Activated CD4-positive, alpha-beta T cell treated with anti-CD3 and anti-CD28 coated beads for 36 hours (primary cell): ENCODE measurements at regions not wholly inside any gene's neighbourhood (a gene's known extent, or its start where the extent isn't known, plus 50 kb on each side); places are given as distances from the start of the nearest gene placed in this dataset.
"Not testable (repeated sequence)": the region's sequence is repeated elsewhere in the genome, so short reads cannot be mapped to it uniquely, and the experiment has no call there.

Source experiments
- ATAC-seq: fragments of 200-7000 bp; cut with Tn5 transposase; one replicate; pipeline ENCODE4 v1.10.0; 2021; ENCODE audit warnings: mild to moderate bottlenecking, moderate library complexity
- CTCF ChIA-PET: fragments of 350-600 bp; sonication (Branson Sonifier 250); formaldehyde crosslinking; loops from one replicate; lab custom pipeline; 2021; ENCODE audit warnings: antibody characterized with exemption; lab: Charles Lee
- POLR2A ChIA-PET: fragments of 350-600 bp; sonication (Branson Sonifier 250); formaldehyde crosslinking; loops from one replicate; lab custom pipeline; 2021; ENCODE audit warnings: antibody characterized with exemption, inconsistent platforms; lab: Charles Lee
- DNase-seq: peaks from one replicate; pipeline ENCODE4 v3.0.0-alpha.2; 2020
- H3K27ac Mint-ChIP-seq: one replicate; pipeline ENCODE4 v1.8.0; 2021; ENCODE audit warnings: mixed read lengths
- H3K27me3 Mint-ChIP-seq: one replicate; pipeline ENCODE4 v1.8.0; 2021; ENCODE audit warnings: mixed read lengths
- H3K36me3 Mint-ChIP-seq: one replicate; pipeline ENCODE4 v1.8.0; 2021; ENCODE audit warnings: low read depth, mixed read lengths
- H3K4me1 Mint-ChIP-seq: one replicate; pipeline ENCODE4 v1.8.0; 2021; ENCODE audit warnings: mixed read lengths
- H3K4me3 Mint-ChIP-seq: one replicate; pipeline ENCODE4 v1.8.0; 2021; ENCODE audit warnings: mild to moderate bottlenecking, moderate library complexity, mixed read lengths
- H3K9me3 Mint-ChIP-seq: one replicate; pipeline ENCODE4 v1.8.0; 2021; ENCODE audit warnings: low read depth, mixed read lengths
- intact Hi-C, 2 experiments: fragments of 100-400 bp; cut with DNase I in 1 of 2; cut with micrococcal nuclease in 1 of 2; formaldehyde crosslinking; loops; one replicate each; pipeline versions ENCODE4 v1.14.2 to v1.15.1; 2022 to 2024; cut with DNase I, micrococcal nuclease

DNA sequence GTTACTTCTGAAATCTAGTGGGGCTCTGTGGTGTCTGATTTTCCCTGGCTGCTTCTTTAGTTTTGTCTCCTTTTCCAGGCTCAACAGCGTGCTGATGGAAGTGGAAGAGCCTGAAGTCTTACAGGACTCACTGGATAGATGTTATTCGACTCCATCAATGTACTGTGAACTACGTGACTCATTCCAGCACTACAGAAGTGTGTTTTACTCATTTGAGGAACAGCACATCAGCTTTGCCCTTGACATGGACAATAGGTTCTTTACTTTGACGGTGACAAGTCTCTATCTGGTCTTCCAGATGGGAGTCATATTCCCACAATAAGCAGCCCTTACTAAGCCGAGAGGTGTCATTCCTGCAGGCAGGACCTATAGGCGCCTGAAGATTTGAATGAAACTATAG, 51.1 kb downstream of the NBPF8 start:
- CTCF ChIA-PET: not testable (repeated sequence)

DNA sequence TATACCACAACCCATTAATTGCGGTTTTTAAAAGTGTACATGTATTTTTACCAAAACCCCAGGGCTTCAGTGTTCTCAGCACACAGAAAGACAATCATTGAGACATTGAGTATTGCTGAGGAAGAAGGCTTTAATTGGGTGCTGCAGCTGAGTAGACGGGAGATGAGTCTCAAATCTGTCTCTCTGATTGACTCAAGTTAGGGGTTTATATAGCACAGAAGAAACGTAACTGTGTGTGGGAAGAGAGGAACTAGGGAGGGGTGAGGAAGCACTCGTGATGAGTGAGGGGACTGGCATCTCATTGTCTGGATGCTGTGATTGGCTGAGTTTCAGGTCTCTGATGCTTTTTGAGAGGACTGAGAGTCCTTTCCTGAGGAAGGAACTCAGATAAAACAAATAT, 62.8 kb downstream of the NBPF8 start:
- H3K36me3 Mint-ChIP-seq, H3K4me1 Mint-ChIP-seq, intact Hi-C loops, ATAC-seq, H3K27ac Mint-ChIP-seq, H3K9me3 Mint-ChIP-seq, DNase-seq, H3K4me3 Mint-ChIP-seq, H3K27me3 Mint-ChIP-seq, POLR2A ChIA-PET, CTCF ChIA-PET: not testable (repeated sequence)

More for the DNA sequence above, 51.1 kb downstream of the NBPF8 start:
- POLR2A ChIA-PET, H3K4me3 Mint-ChIP-seq, H3K9me3 Mint-ChIP-seq, H3K36me3 Mint-ChIP-seq, H3K4me1 Mint-ChIP-seq, DNase-seq, intact Hi-C loops, ATAC-seq, H3K27me3 Mint-ChIP-seq: not testable (repeated sequence)
- peak overlapping the region; percentile 63 for H3K27ac Mint-ChIP-seq

DNA sequence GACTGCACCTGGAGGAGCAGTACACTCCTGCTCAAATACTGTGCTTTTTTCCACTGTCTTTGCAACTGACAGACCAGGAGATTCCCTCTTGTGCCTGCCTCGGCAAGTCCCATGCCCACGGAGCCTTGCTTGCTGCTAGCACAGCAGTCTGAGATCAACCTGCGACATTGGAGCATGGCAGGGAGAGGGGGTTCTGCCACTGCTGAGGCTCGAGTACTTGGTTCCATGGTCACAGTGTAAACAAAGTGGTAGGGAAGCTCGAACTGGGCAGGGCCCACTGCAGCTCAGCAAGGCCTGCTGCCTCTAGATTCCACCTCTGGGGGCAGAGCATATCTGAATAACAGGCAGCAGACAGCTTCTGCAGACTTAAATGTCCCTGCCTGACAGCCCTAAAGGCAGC, 63.6 kb downstream of the NBPF8 start:
- H3K4me1 Mint-ChIP-seq, intact Hi-C loops, CTCF ChIA-PET, POLR2A ChIA-PET, DNase-seq, ATAC-seq, H3K27me3 Mint-ChIP-seq, H3K9me3 Mint-ChIP-seq, H3K4me3 Mint-ChIP-seq, H3K27ac Mint-ChIP-seq: not testable (repeated sequence)
- peaks cover 11% of the 10 kb centered on the region for H3K36me3 Mint-ChIP-seq

DNA sequence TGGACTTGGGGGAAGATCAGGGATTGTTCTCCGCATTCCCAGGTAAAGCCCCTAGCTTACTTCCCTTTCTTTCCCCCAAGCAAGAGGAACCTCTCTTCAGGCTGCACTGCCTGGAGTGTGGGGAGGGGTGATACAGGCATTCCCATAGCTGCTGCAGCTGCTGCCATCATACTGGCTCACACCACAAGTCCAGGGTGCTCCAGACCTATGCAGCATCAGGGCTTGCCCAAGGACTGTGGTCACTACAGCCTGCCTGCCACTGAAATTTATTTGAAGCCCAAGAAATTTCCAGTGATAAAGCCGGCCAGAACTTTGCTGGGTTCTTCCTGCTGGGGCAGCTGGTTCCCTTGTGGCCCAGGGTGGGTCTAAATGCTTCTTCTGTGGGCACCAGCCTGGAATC, 72.7 kb downstream of the NBPF8 start:
- ATAC-seq, H3K27me3 Mint-ChIP-seq, H3K9me3 Mint-ChIP-seq, CTCF ChIA-PET, H3K27ac Mint-ChIP-seq, H3K4me3 Mint-ChIP-seq, POLR2A ChIA-PET, intact Hi-C loops, DNase-seq, H3K4me1 Mint-ChIP-seq: not testable (repeated sequence)
- peaks cover 12% of the 10 kb centered on the region for H3K36me3 Mint-ChIP-seq

DNA sequence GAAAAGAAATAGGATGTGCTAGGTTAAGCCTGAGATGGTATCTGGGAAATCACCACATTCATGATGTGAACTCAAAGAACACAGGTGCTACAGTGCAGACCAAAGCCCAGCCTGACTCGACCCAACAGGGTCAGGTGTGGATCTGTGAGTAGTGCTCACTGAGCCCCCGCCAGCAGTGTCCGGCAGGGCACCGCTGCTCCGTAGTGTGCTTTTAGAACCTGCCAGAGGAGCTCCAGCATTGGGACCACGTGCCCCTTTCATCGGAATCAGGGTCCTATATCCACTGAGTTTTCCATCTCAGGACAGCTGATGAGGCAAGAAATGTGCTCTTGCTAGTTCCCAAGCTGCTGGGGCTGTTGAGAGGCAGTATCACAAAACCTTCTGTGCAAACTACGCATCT, 74.4 kb downstream of the NBPF8 start:
- DNase-seq, H3K9me3 Mint-ChIP-seq, ATAC-seq, CTCF ChIA-PET, H3K27ac Mint-ChIP-seq, H3K4me1 Mint-ChIP-seq, POLR2A ChIA-PET, intact Hi-C loops, H3K27me3 Mint-ChIP-seq, H3K36me3 Mint-ChIP-seq, H3K4me3 Mint-ChIP-seq: not testable (repeated sequence)

DNA sequence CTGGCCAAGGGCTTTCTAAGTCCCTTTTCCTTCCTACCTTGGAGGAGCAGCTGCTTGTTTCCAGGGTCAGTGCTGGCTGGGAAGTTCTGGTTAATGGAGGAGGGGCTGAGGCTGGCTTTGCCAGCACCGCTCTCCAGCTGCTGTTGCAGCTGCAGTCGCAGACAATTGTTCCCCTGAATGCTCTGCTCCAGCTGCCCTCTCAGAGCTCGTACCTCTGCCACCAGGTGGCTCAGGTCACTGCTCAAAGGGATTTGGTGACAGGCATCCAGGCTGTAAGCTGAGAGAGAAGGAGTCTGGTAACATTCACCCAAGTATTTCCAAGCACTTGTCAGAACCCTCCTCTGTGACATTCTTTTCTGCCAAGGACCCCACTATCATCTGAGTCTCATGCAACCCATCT, 82.3 kb downstream of the NBPF8 start:
- H3K36me3 Mint-ChIP-seq, ATAC-seq, H3K4me1 Mint-ChIP-seq, H3K4me3 Mint-ChIP-seq, CTCF ChIA-PET, H3K27ac Mint-ChIP-seq, POLR2A ChIA-PET, H3K9me3 Mint-ChIP-seq, DNase-seq, H3K27me3 Mint-ChIP-seq, intact Hi-C loops: not testable (repeated sequence)

DNA sequence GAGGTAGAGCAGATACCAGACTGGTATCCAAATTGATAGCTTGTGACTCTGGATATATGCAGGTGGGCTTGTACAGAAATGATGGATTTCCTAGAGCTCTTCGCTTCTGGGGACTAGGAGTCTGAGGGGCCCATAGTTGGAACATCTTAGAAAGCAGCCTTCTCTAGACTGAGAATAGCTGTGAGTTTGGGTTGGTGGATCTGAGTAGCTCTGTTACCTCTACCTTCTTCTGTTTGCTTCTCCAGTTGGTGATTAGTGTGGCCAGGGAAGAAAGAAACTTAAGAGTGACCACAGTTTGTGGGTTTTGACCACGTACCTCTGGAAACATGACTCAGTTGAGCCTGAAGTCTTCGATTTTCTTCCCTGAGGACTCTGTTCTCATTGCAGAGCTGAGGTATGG, 88.4 kb downstream of the NBPF8 start:
- intact Hi-C loops, H3K9me3 Mint-ChIP-seq, CTCF ChIA-PET, H3K27me3 Mint-ChIP-seq, H3K27ac Mint-ChIP-seq, POLR2A ChIA-PET, ATAC-seq, DNase-seq, H3K36me3 Mint-ChIP-seq, H3K4me3 Mint-ChIP-seq, H3K4me1 Mint-ChIP-seq: not testable (repeated sequence)

DNA sequence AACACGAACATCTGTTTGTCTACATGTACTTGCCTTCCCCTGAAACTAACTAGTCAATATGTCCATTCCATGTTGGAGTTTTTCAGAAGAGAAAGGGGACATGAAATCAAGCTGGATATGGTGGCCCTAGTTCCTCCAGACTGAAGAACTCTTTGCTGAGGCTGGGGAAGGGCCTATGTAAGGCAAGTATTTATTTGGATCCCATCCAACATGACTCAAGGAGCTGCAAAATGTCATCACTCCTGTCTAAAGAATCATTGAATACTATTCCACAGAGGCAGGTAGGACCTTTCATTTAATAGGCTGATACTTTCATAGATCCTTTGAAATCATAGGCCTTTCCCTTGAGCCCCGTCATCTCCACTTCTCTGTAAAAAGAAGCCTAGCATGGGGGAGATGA, 91.5 kb downstream of the NBPF8 start:
- H3K27me3 Mint-ChIP-seq, DNase-seq, H3K9me3 Mint-ChIP-seq, H3K4me1 Mint-ChIP-seq, H3K27ac Mint-ChIP-seq, intact Hi-C loops, H3K4me3 Mint-ChIP-seq, H3K36me3 Mint-ChIP-seq, ATAC-seq, CTCF ChIA-PET, POLR2A ChIA-PET: not testable (repeated sequence)

DNA sequence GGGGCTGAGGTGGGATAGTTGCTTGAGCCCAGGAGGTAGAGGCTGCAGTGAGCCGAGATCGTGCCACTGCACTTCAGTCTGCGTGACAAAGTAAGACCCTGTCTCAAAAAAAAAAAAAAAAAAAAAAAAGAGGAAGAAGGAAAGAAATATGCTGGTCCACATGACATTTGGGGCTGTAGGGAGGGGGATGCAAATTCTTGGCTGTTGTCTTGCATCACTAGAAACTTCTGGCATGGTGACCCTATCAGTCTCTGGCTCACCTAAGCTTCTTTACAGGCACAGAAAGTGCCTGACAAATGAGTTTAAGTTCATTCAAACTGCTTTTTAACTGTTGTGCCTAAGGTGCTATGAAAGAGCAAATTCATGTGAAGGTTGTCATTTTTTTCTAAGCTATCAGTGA, 93.5 kb downstream of the NBPF8 start:
- ATAC-seq, CTCF ChIA-PET, H3K4me3 Mint-ChIP-seq, H3K4me1 Mint-ChIP-seq, intact Hi-C loops, POLR2A ChIA-PET, DNase-seq, H3K27me3 Mint-ChIP-seq, H3K9me3 Mint-ChIP-seq, H3K27ac Mint-ChIP-seq, H3K36me3 Mint-ChIP-seq: not testable (repeated sequence)

DNA sequence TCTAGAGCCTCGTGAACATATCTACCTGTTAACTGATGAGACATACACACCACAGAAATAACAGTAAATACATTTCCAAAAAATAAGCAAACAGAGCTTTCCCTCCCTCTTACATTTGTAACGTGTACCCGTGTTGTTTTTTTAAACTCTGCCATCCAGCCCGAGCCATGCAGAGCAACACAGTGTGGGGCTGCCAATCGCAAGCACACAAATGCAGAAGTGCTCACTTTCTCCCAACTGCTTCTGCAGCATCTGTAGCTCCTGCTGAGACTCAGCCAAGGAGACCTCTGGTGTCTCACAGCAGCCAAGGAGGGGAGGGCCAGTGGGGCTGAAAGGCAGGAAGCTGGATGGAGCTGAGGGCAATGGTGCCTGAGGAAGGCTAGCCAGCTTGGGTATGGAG, 94.4 kb downstream of the NBPF8 start:
- ATAC-seq, H3K27me3 Mint-ChIP-seq, H3K9me3 Mint-ChIP-seq, H3K4me3 Mint-ChIP-seq, H3K36me3 Mint-ChIP-seq, H3K4me1 Mint-ChIP-seq, H3K27ac Mint-ChIP-seq, DNase-seq, CTCF ChIA-PET, POLR2A ChIA-PET, intact Hi-C loops: not testable (repeated sequence)

DNA sequence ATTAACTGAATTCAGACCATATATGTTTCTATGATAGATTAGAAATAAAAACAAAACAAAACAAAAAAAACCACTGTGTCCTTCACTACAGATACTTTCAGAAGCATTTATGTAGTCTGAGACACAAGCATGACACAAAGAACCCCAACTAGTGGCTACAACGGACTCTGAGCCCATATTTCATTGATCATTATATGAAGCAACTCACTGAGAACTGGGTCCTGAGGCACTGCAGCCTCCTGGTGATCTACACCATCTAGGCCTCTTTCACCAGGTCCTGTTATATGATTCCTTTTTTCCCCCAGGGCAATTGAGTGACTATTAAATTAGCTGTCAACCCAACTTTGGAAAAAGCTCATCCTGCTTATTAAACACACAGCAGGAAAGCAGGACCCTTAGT, 98.3 kb downstream of the NBPF8 start:
- H3K4me3 Mint-ChIP-seq, CTCF ChIA-PET, H3K27ac Mint-ChIP-seq, H3K4me1 Mint-ChIP-seq, H3K36me3 Mint-ChIP-seq, H3K27me3 Mint-ChIP-seq, ATAC-seq, H3K9me3 Mint-ChIP-seq, intact Hi-C loops, POLR2A ChIA-PET, DNase-seq: not testable (repeated sequence)

DNA sequence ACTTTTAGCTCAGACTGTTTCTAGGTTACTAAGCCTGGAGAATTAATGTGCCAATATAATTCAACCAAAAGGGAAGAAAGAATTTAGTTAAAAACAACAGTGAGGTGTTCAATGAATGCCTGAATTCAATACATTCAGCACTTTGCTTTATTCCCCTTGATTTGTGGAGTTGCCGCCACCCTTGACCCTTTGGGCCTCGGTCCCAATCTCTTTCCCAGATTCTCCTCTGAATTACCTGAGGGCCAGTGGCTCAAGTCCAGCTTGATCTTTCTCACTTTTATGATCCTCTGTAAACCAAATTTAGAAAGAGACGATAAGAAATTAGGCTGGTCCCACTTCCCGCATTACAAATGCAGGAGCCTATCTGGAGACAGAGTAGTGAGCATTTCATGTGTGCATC, 98.7 kb downstream of the NBPF8 start:
- H3K4me3 Mint-ChIP-seq, H3K36me3 Mint-ChIP-seq, H3K27ac Mint-ChIP-seq, CTCF ChIA-PET, H3K9me3 Mint-ChIP-seq, H3K4me1 Mint-ChIP-seq, intact Hi-C loops, H3K27me3 Mint-ChIP-seq, ATAC-seq, POLR2A ChIA-PET, DNase-seq: not testable (repeated sequence)

DNA sequence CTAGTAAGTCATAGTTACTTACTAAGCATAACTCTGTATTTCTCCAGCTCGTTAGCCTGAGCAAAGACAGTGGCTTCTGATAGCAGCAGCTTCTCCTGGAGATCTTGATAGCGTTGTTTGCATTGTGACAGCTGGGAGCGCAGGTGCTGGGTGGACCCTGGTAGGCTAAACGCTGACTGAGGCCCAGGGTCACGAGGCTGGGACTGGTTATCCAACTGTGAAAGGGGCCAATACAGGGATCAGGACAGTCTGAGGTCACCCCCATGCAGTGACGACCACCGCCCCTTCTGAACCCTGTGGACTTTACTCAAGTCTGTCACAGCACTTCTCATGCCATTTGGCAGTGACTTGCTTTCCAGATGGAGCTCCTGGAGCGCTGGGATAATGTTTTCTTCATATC, 104.4 kb downstream of the NBPF8 start:
- CTCF ChIA-PET, H3K36me3 Mint-ChIP-seq, H3K9me3 Mint-ChIP-seq, H3K27me3 Mint-ChIP-seq, H3K4me1 Mint-ChIP-seq, intact Hi-C loops, ATAC-seq, H3K27ac Mint-ChIP-seq, POLR2A ChIA-PET, H3K4me3 Mint-ChIP-seq, DNase-seq: not testable (repeated sequence)
